Skeletal muscle tissue (tissue), 3 donors: ENCODE measurements at regions not wholly inside any gene's neighbourhood (a gene's known extent, or its start where the extent isn't known, plus 50 kb on each side); places are given as distances from the start of the nearest gene placed in this dataset.
"Not testable (repeated sequence)": the region's sequence is repeated elsewhere in the genome, so short reads cannot be mapped to it uniquely, and the experiment has no call there.

Experiments used
- H3K27ac ChIP-seq: one replicate; pipeline ENCODE4 v1.7.0; 2013; ENCODE audit warnings: mild to moderate bottlenecking, low read depth, low read length, inconsistent platforms
- H3K27me3 ChIP-seq, 3 donors: one replicate each; pipeline ENCODE4 v1.7.0; 2013; ENCODE audit warnings: low read length in 3 of 3; ENCODE audit not compliant: control insufficient read depth in 3 of 3, insufficient read depth in 3 of 3
- H3K36me3 ChIP-seq, 3 donors: one replicate each; pipeline ENCODE4 v1.7.0; 2013; ENCODE audit warnings: low read length in 3 of 3; ENCODE audit not compliant: control insufficient read depth in 3 of 3, insufficient read depth in 3 of 3
- H3K4me1 ChIP-seq, 3 donors: one replicate each; pipeline ENCODE4 v1.7.0; 2013; ENCODE audit warnings: low read length in 3 of 3, mild to moderate bottlenecking in 3 of 3; ENCODE audit not compliant: control insufficient read depth in 3 of 3, insufficient read depth in 3 of 3
- H3K4me3 ChIP-seq, 3 donors: one replicate each; pipeline ENCODE4 v1.7.0; 2013; ENCODE audit warnings: low read length in 3 of 3
- H3K9ac ChIP-seq, 3 donors: one replicate each; pipeline ENCODE4 v1.7.0; 2013; ENCODE audit warnings: low read length in 3 of 3, mild to moderate bottlenecking in 3 of 3, moderate library complexity in 2 of 3, low read depth in 1 of 3
- H3K9me3 ChIP-seq, 3 donors: one replicate each; pipeline ENCODE4 v1.7.0; 2013; ENCODE audit warnings: low read length in 3 of 3; ENCODE audit not compliant: control insufficient read depth in 3 of 3
- donor health status: Osteomylitis.

- H3K27me3 ChIP-seq: no peaks in the 10 kb centered on the region
- no peak overlapping the region for H3K9ac ChIP-seq
- H3K4me3 ChIP-seq: no peak overlapping the region
- no peak overlapping the region for H3K27ac ChIP-seq
- no peaks in the 10 kb centered on the region for H3K36me3 ChIP-seq
- peaks cover 0 to 4% (median 0%) of the 10 kb centered on the region in 3 donors for H3K9me3 ChIP-seq
- no peaks in the 10 kb centered on the region for H3K4me1 ChIP-seq
Measured at GRCh38 chr13:19362946-19363510, 181.4 kb upstream of the TUBA3C start.

GRCh38 chr13:19359697-19360096 is 178.1 kb upstream of the TUBA3C start:
- not testable (repeated sequence) for H3K9me3 ChIP-seq, H3K27me3 ChIP-seq, H3K9ac ChIP-seq, H3K4me3 ChIP-seq, H3K36me3 ChIP-seq, H3K4me1 ChIP-seq, H3K27ac ChIP-seq

GRCh38 chr13:19345916-19346422 is 164.3 kb upstream of the TUBA3C start:
- Histone ChIP-seq H3K9ac (no peak overlapping the region), H3K9me3 (peaks cover 0 to 4% (median 0%) of the 10 kb centered on the region in 3 donors), H3K4me3 (no peak overlapping the region), H3K27ac (no peak overlapping the region), H3K27me3 (peaks cover 0 to 12% (median 12%) of the 10 kb centered on the region in 3 donors), H3K4me1 (no peaks in the 10 kb centered on the region), H3K36me3 (no peaks in the 10 kb centered on the region)

GRCh38 chr13:19345158-19345557 is 163.5 kb upstream of the TUBA3C start:
- H3K4me3 ChIP-seq: peak overlapping the region in 1 of 3 donors; percentile 24
- no peak overlapping the region for H3K27ac ChIP-seq
- no peak overlapping the region for H3K9ac ChIP-seq
- H3K4me1 ChIP-seq: no peaks in the 10 kb centered on the region
- H3K9me3 ChIP-seq: peaks cover 0 to 4% (median 0%) of the 10 kb centered on the region in 3 donors
- no peaks in the 10 kb centered on the region for H3K36me3 ChIP-seq
- peaks cover 0 to 12% (median 12%) of the 10 kb centered on the region in 3 donors for H3K27me3 ChIP-seq

GRCh38 chr13:19344585-19345120 is 163.0 kb upstream of the TUBA3C start:
- not testable (repeated sequence) for H3K27ac ChIP-seq, H3K36me3 ChIP-seq, H3K9ac ChIP-seq, H3K4me1 ChIP-seq, H3K9me3 ChIP-seq
- Histone ChIP-seq H3K4me3 (peak overlapping the region in 1 of 3 donors; percentile 24), H3K27me3 (peaks cover 0 to 12% (median 12%) of the 10 kb centered on the region in 3 donors)

GRCh38 chr13:19332378-19332777 is 150.8 kb upstream of the TUBA3C start:
- H3K9ac ChIP-seq: no peak overlapping the region
- no peak overlapping the region for H3K4me3 ChIP-seq
- H3K4me1 ChIP-seq: no peaks in the 10 kb centered on the region
- H3K9me3 ChIP-seq: no peaks in the 10 kb centered on the region
- H3K27me3 ChIP-seq: no peaks in the 10 kb centered on the region
- no peaks in the 10 kb centered on the region for H3K36me3 ChIP-seq
- no peak overlapping the region for H3K27ac ChIP-seq

- Histone ChIP-seq H3K27me3 (no peaks in the 10 kb centered on the region), H3K36me3 (no peaks in the 10 kb centered on the region), H3K9ac (no peak overlapping the region), H3K27ac (no peak overlapping the region), H3K4me3 (no peak overlapping the region), H3K9me3 (peaks cover 0 to 1% (median 0%) of the 10 kb centered on the region in 3 donors), H3K4me1 (no peaks in the 10 kb centered on the region)
Measured at GRCh38 chr13:19329365-19329764, 147.7 kb upstream of the TUBA3C start.

GRCh38 chr13:19324325-19324724 is 142.7 kb upstream of the TUBA3C start:
- Histone ChIP-seq H3K27ac (no peak overlapping the region), H3K27me3 (no peaks in the 10 kb centered on the region), H3K4me1 (no peaks in the 10 kb centered on the region), H3K36me3 (no peaks in the 10 kb centered on the region), H3K9ac (no peak overlapping the region), H3K9me3 (peaks cover 0 to 4% (median 2%) of the 10 kb centered on the region in 3 donors), H3K4me3 (no peak overlapping the region)

GRCh38 chr13:19321222-19321621 is 139.6 kb upstream of the TUBA3C start:
- Histone ChIP-seq H3K9me3 (peaks cover 0 to 4% (median 2%) of the 10 kb centered on the region in 3 donors), H3K4me1 (no peaks in the 10 kb centered on the region), H3K27me3 (no peaks in the 10 kb centered on the region), H3K9ac (no peak overlapping the region), H3K4me3 (no peak overlapping the region), H3K36me3 (no peaks in the 10 kb centered on the region), H3K27ac (no peak overlapping the region)

GRCh38 chr13:19305434-19305833 is 123.8 kb upstream of the TUBA3C start:
- no peak overlapping the region for H3K4me3 ChIP-seq
- H3K27ac ChIP-seq: no peak overlapping the region
- H3K9me3 ChIP-seq: peaks cover 0 to 4% (median 0%) of the 10 kb centered on the region in 3 donors
- no peaks in the 10 kb centered on the region for H3K27me3 ChIP-seq
- H3K9ac ChIP-seq: no peak overlapping the region
- H3K4me1 ChIP-seq: no peaks in the 10 kb centered on the region
- H3K36me3 ChIP-seq: no peaks in the 10 kb centered on the region
